GM12864 (cell line): ENCODE measurements at regions not wholly inside any gene's neighbourhood (a gene's known extent, or its start where the extent isn't known, plus 50 kb on each side); places are given as distances from the start of the nearest gene placed in this dataset.

Experiments
- DNase-seq: peaks from one replicate; pipeline ENCODE4 v3.0.0-alpha.2; 2011; ENCODE audit warnings: low read depth
- H3K4me3 ChIP-seq: 2 replicates; pipeline ENCODE4 v1.5.1; 2011; ENCODE audit warnings: mild to moderate bottlenecking, low read depth, low read length, control low read depth
- CTCF ChIP-seq: IDR thresholded peaks from 2 replicates; pipeline ENCODE4 v1.5.1; 2011; ENCODE audit warnings: low read depth, mild to moderate bottlenecking, moderate library complexity, low read length, control low read depth, inconsistent platforms; ENCODE audit errors: missing control alignments

- no peak for DNase-seq
- no peak for TF ChIP-seq CTCF
- no peak overlapping the region for H3K4me3 ChIP-seq
Measured at GRCh38 chr6:20312606-20313005, 89.1 kb upstream of the E2F3 start.

- H3K4me3 ChIP-seq = no peak overlapping the region
- no peak for TF ChIP-seq CTCF
- DNase-seq = no peak
Measured at GRCh38 chr6:20313051-20313450, 88.6 kb upstream of the E2F3 start.

DNA sequence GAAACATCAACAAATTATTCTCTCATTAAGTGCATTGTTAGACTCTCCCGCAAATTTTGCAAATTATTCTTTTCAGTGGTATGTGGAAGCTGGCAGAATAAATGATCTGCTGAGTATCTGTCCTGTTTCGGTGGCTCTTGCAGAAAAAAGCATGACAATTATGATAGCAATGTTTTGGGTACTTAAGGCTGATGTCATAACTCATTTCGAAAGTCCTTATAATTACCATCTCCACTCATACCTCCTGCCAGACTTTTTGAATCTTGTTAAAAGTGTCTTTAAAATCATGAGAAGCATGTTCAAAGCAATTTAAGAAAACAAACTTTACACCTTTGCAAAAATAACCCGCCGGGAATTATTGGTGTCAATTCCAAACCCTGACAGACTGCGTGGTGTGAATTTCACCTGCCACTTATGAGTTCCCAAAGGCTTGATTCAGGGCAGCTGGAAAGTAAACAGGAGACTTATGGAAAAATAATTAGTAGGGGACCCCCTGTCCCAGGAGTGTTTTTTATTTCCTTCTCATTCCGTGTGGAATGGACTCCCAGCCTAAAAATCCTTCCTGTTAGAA, 87.6 kb upstream of the E2F3 start:
- H3K4me3 ChIP-seq = no peak overlapping the region
- no peak for DNase-seq
- no peak for TF ChIP-seq CTCF

DNA sequence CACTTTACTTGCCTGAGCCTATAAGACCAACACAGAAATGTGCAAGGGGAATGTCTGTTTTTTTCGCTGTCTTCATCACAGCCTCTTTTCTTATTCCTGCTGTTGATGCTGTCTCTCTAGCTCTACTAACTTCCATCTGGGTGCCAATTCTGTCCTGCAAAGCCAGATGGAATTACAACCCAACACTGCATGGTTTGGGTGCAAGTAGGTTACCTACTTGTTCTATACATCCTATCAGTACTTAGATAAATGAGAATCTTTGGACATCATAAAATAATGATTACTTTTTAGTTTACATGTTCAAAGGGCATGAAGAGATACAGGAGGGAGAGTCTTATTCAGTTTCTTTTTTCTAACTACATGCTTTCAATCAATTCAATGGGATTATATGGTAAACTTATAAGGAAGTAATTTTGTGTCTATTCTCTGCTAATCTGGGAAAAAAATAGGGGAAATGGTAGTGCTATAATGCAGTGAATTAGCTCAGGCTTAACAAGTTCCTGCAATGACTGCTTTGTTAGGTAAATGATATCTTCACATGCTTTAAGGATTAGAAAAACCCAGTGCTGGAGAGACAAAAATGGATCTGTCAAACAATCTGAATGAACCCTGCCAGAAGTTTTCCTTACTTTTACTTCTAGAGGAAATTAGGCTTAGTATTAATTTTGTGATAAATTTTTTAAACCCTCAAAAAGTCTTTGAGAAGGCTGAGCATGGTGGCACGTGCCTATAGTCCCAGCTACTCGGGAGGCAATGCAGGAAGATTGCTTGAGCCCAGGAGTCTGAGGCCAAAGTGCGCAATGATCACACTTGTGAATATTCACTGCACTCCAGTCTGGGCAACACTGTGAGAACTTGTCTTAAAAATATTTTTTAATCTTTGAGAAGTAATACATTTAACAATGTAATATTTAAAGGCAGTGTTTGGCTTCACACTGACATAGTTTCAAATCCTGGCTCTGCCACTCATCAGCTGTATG, 86.5 kb upstream of the E2F3 start:
- H3K4me3 ChIP-seq = no peak overlapping the region
- no peak for DNase-seq
- no peak for TF ChIP-seq CTCF

DNA sequence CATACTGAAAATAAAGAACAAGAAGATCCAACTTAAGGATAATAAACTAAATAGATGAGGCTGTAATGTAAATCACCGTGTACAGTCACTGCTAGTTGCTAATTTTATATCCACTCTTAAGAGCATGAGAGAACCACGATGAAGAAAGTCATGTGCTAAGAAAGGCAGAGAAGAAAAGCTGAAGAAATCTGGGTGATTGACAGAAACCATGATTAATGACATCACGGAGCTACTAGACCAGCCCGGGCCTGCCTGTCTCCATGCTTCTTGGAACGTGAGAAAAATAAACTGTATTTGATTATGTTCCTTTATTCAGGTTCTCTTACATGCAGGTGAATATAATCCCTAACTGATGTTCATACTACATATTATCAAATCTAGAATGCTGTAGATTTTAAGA, 84.2 kb upstream of the E2F3 start:
- no peak for DNase-seq
- TF ChIP-seq CTCF = no peak
- H3K4me3 ChIP-seq = no peak overlapping the region

- no peak for TF ChIP-seq CTCF
- no peak for DNase-seq
- no peak overlapping the region for H3K4me3 ChIP-seq
Measured at GRCh38 chr6:20318851-20319387, 82.8 kb upstream of the E2F3 start.
